Endothelial cell (in vitro differentiated cells): ENCODE measurements at regions not wholly inside any gene's neighbourhood (a gene's known extent, or its start where the extent isn't known, plus 50 kb on each side); places are given as distances from the start of the nearest gene placed in this dataset.

Experiments
- DNase-seq: peaks from one replicate; pipeline ENCODE4 v3.0.0; 2021; ENCODE audit warnings: low spot score
- H3K27ac Mint-ChIP-seq: one replicate; pipeline ENCODE4 v1.8.0; 2021; ENCODE audit warnings: mixed read lengths, inconsistent platforms; ENCODE audit not compliant: unreplicated experiment
- H3K27me3 Mint-ChIP-seq: one replicate; pipeline ENCODE4 v1.8.0; 2021; ENCODE audit warnings: mild to moderate bottlenecking, moderate library complexity, mixed read lengths, inconsistent platforms; ENCODE audit not compliant: unreplicated experiment
- H3K36me3 Mint-ChIP-seq: one replicate; pipeline ENCODE4 v1.8.0; 2021; ENCODE audit warnings: mild to moderate bottlenecking, low read depth, mixed read lengths, inconsistent platforms; ENCODE audit not compliant: unreplicated experiment
- H3K4me1 Mint-ChIP-seq: one replicate; pipeline ENCODE4 v1.8.0; 2021; ENCODE audit warnings: mild to moderate bottlenecking, mixed read lengths, inconsistent platforms; ENCODE audit not compliant: unreplicated experiment
- H3K4me3 Mint-ChIP-seq: one replicate; pipeline ENCODE4 v1.8.0; 2021; ENCODE audit warnings: mild to moderate bottlenecking, mixed read lengths, inconsistent platforms; ENCODE audit not compliant: unreplicated experiment
- H3K9me3 Mint-ChIP-seq: one replicate; pipeline ENCODE4 v1.8.0; 2021; ENCODE audit warnings: mixed read lengths, inconsistent platforms; ENCODE audit not compliant: unreplicated experiment
- CTCF ChIP-seq: fragments of 200-600 bp; sonication (generic); IDR thresholded peaks from one replicate; pipeline ENCODE4 v1.5.0; 2021; ENCODE audit warnings: antibody characterized with exemption; ENCODE audit not compliant: unreplicated experiment

DNA sequence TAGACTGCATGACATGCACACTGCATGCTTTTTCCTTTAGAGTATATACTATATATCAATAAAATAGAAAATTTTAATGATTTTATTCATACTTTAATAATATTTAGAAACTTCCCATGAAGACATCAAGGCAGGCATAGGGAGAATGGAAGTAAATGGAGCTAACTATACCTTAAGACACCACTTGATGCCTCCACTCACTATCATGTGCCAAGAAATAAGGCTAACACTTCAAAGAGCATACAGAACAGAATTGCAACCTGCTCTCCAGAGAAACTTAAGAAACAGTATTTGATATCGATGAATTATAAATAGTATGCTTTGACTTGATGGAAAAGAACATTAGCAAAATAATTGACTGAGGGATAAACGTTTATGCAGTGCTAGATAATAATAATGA lies 192.6 kb upstream of the MBNL1 start:
- Mint-ChIP-seq H3K27me3 (no peaks in the 10 kb centered on the region), H3K36me3 (no peaks in the 10 kb centered on the region), H3K4me1 (no peaks in the 10 kb centered on the region), H3K9me3 (no peaks in the 10 kb centered on the region), H3K4me3 (no peak overlapping the region), H3K27ac (no peak overlapping the region)
- no peak for DNase-seq
- no peak for TF ChIP-seq CTCF

DNA sequence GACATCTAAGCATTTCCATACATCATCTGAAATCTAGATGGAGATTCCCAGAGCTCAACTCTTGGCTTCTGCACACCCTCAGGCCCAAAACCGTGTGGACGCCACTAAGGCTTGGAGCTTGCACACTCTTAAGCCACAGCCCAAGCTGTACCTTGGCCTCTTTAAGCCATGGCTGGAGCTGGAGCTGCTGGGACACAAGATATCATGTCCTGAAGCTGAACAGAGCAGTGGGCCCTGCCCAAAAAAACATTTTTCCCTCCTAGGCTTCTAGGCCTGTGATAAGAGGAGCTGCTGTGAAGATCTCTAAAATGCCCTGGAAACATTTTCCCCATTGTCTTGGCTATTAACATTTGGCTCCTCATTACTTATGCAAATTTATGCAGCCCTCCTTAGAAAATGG lies 188.7 kb upstream of the MBNL1 start:
- no peak for TF ChIP-seq CTCF
- H3K4me1 Mint-ChIP-seq = no peaks in the 10 kb centered on the region
- no peaks in the 10 kb centered on the region for H3K36me3 Mint-ChIP-seq
- H3K27me3 Mint-ChIP-seq = no peaks in the 10 kb centered on the region
- no peaks in the 10 kb centered on the region for H3K9me3 Mint-ChIP-seq
- no peak overlapping the region for H3K27ac Mint-ChIP-seq
- no peak for DNase-seq
- no peak overlapping the region for H3K4me3 Mint-ChIP-seq

DNA sequence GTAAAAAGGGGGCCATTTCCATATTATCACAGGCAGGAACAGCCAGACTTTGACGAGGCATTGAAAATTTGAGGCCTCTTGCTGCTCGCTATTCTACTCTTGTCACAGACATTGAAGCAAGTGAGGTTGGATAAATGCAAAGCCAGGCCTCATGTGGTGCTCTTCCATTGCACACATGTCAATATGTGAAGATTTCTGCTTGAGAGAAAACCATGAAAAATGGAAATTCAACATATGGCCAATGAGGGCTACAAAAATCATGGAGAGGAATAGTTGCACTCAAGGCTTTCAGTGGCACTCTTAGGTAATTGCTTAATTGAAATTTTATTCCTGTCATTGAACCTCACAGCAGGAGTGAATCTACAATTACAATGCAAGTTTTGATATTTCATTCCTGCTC lies 185.6 kb upstream of the MBNL1 start:
- no peak for TF ChIP-seq CTCF
- no peak overlapping the region for H3K4me3 Mint-ChIP-seq
- peaks cover 2% of the 10 kb centered on the region for H3K4me1 Mint-ChIP-seq
- no peaks in the 10 kb centered on the region for H3K36me3 Mint-ChIP-seq
- no peak for DNase-seq
- H3K27ac Mint-ChIP-seq = no peak overlapping the region
- no peaks in the 10 kb centered on the region for H3K9me3 Mint-ChIP-seq
- H3K27me3 Mint-ChIP-seq = no peaks in the 10 kb centered on the region

- Mint-ChIP-seq H3K27me3 (no peaks in the 10 kb centered on the region), H3K27ac (no peak overlapping the region), H3K36me3 (no peaks in the 10 kb centered on the region), H3K4me3 (no peak overlapping the region), H3K4me1 (peaks cover 2% of the 10 kb centered on the region), H3K9me3 (no peaks in the 10 kb centered on the region)
- TF ChIP-seq CTCF = no peak
- no peak for DNase-seq
Measured at GRCh38 chr3:152084441-152085158, 184.1 kb upstream of the MBNL1 start.

GRCh38 chr3:152087153-152087552 lies 181.6 kb upstream of the MBNL1 start:
- TF ChIP-seq CTCF = no peak
- Mint-ChIP-seq H3K27ac (no peak overlapping the region), H3K9me3 (no peaks in the 10 kb centered on the region), H3K36me3 (no peaks in the 10 kb centered on the region), H3K27me3 (no peaks in the 10 kb centered on the region), H3K4me3 (no peak overlapping the region), H3K4me1 (peaks cover 2% of the 10 kb centered on the region)
- no peak for DNase-seq
